Sciatic nerve (tissue), 2 donors: ENCODE measurements at regions not wholly inside any gene's neighbourhood (a gene's known extent, or its start where the extent isn't known, plus 50 kb on each side); places are given as distances from the start of the nearest gene placed in this dataset.

ENCODE experiments used
- ATAC-seq: fragments of 200-7000 bp; cut with Tn5 transposase; one replicate; pipeline ENCODE4 v1.9.1; 2020; ENCODE audit warnings: mild to moderate bottlenecking, moderate library complexity
- DNase-seq: peaks from one replicate; pipeline ENCODE4 v3.0.0-alpha.2; 2020; ENCODE audit warnings: low spot score
- intact Hi-C: fragments of 100-400 bp; cut with DNase I; formaldehyde crosslinking; loops from one replicate; pipeline ENCODE4 v1.14.2; 2022
- donor health status: DM: no; HTN: no; CAD: no.
- donor health status: DM: no; HTN: no; CAD: no.

GRCh38 chr10:31171402-31172083 lies 139.9 kb upstream of the ZNF438 start:
- no peak for ATAC-seq
- DNase-seq, result no peak
- intact Hi-C loops, result no loop called here

GRCh38 chr10:31172925-31173324 lies 141.3 kb upstream of the ZNF438 start:
- intact Hi-C loops, result no loop called here
- DNase-seq, result no peak
- no peak for ATAC-seq

GRCh38 chr10:31173752-31174151 lies 142.1 kb upstream of the ZNF438 start:
- intact Hi-C loops, result no loop called here
- DNase-seq (no peak), ATAC-seq (no peak)

GRCh38 chr10:31179091-31179680 lies 139.8 kb upstream of the ZEB1 start:
- ATAC-seq (no peak), DNase-seq (no peak)
- intact Hi-C loops, result no loop called here

- intact Hi-C loops, result no loop called here
- ATAC-seq (peak; percentile 78), DNase-seq (no peak)
Observed at GRCh38 chr10:31186225-31187000, 132.6 kb upstream of the ZEB1 start.

GRCh38 chr10:31187182-31187581 lies 131.8 kb upstream of the ZEB1 start:
- ATAC-seq (no peak), DNase-seq (no peak)
- intact Hi-C loops, result no loop called here

- peak; percentile 68 for ATAC-seq
- DNase-seq, result no peak
- intact Hi-C loops, result no loop called here
Observed at GRCh38 chr10:31187607-31188210, 131.3 kb upstream of the ZEB1 start.

GRCh38 chr10:31188792-31189406 lies 130.1 kb upstream of the ZEB1 start:
- no peak for ATAC-seq
- intact Hi-C loops, result no loop called here

GRCh38 chr10:31190488-31190887 lies 128.5 kb upstream of the ZEB1 start:
- ATAC-seq (no peak), DNase-seq (no peak)
- intact Hi-C loops, result no loop called here

More at GRCh38 chr10:31188792-31189406, 130.1 kb upstream of the ZEB1 start:
- no peak for DNase-seq

- ATAC-seq, result no peak
- intact Hi-C loops, result no loop called here
- DNase-seq, result no peak
Observed at GRCh38 chr10:31192475-31192874, 126.5 kb upstream of the ZEB1 start.

GRCh38 chr10:31194986-31195385 lies 124.0 kb upstream of the ZEB1 start:
- DNase-seq (no peak), ATAC-seq (no peak)
- intact Hi-C loops, result no loop called here

- DNase-seq (no peak), ATAC-seq (no peak)
- intact Hi-C loops, result no loop called here
Observed at GRCh38 chr10:31197886-31198285, 121.1 kb upstream of the ZEB1 start.

GRCh38 chr10:31204090-31204489 lies 114.9 kb upstream of the ZEB1 start:
- intact Hi-C loops, result no loop called here
- no peak for DNase-seq
- peak; percentile 34 for ATAC-seq

- intact Hi-C loops, result no loop called here
- ATAC-seq, result no peak
- DNase-seq, result no peak
Observed at GRCh38 chr10:31207636-31208035, 111.4 kb upstream of the ZEB1 start.

- intact Hi-C loops, result no loop called here
- ATAC-seq (peak; percentile 69), DNase-seq (no peak)
Observed at GRCh38 chr10:31209478-31209877, 109.5 kb upstream of the ZEB1 start.

- DNase-seq (no peak), ATAC-seq (no peak)
- intact Hi-C loops, result no loop called here
Observed at GRCh38 chr10:31210190-31210589, 108.8 kb upstream of the ZEB1 start.

GRCh38 chr10:31213959-31214358 lies 105.1 kb upstream of the ZEB1 start:
- no peak for ATAC-seq
- intact Hi-C loops, result no loop called here
- DNase-seq, result no peak

- intact Hi-C loops, result no loop called here
- DNase-seq (no peak), ATAC-seq (peak; percentile 49)
Observed at GRCh38 chr10:31215052-31215451, 104.0 kb upstream of the ZEB1 start.

- DNase-seq, result no peak
- intact Hi-C loops, result no loop called here
- no peak for ATAC-seq
Observed at GRCh38 chr10:31219306-31219705, 99.7 kb upstream of the ZEB1 start.
